HCT116 (cell line): ENCODE measurements at regions not wholly inside any gene's neighbourhood (a gene's known extent, or its start where the extent isn't known, plus 50 kb on each side); places are given as distances from the start of the nearest gene placed in this dataset.

ENCODE experiments used
- ATAC-seq: fragments of 200-7000 bp; cut with Tn5 transposase; 2 replicates; pipeline ENCODE4 v1.9.1; 2020; ENCODE audit warnings: mild to moderate bottlenecking, moderate library complexity
- BruUV-seq: library from RNA; stranded (reverse); fragments of 400-500 nt; replicated peaks from 2 replicates; lab custom pipeline; 2021; lab: Mats Ljungman, UMichigan
- CTCF ChIA-PET: fragments of 300-600 bp; sonication (Branson Sonifier 250); formaldehyde crosslinking; loops from one replicate; lab custom pipeline; 2021; ENCODE audit warnings: antibody characterized with exemption; lab: Charles Lee
- POLR2A ChIA-PET: fragments of 300-600, 350-600 bp; sonication (Branson Sonifier 250); formaldehyde crosslinking; loops from one replicate; lab custom pipeline; 2021; ENCODE audit warnings: antibody characterized with exemption; lab: Charles Lee
- RAD21 ChIA-PET, 2 experiments: fragments of 300-600 bp; sonication (Branson Sonifier 250); formaldehyde crosslinking; loops; one replicate each; lab custom pipeline; 2023; ENCODE audit warnings: low total read pairs in 2 of 2; ENCODE audit not compliant: uncharacterized antibody in 2 of 2, unreplicated experiment in 2 of 2, low non-redundant PET in 1 of 2; lab: Charles Lee
- DNase-seq: peaks from one replicate; pipeline ENCODE4 v3.0.0-alpha.2; 2010; ENCODE audit warnings: low read depth, low spot score
- H2AFZ ChIP-seq: fragments of 200-600 bp; shearing (Covaris generic), sonication (generic); 2 replicates; pipeline ENCODE4 v1.6.1; 2017; ENCODE audit warnings: low read depth, mixed run types, mixed read lengths, antibody characterized with exemption, low read length; ENCODE audit not compliant: poor library complexity, severe bottlenecking
- H3K27ac ChIP-seq: 2 replicates; pipeline ENCODE4 v1.5.1; 2012; ENCODE audit warnings: low read depth, low read length
- H3K27me3 ChIP-seq: fragments of 200-600 bp; sonication (generic); 2 replicates; pipeline ENCODE4 v1.6.1; 2016; ENCODE audit warnings: mixed run types, low read length, mixed read lengths; ENCODE audit not compliant: insufficient read depth
- H3K36me3 ChIP-seq, 2 experiments: fragments of 200-500 bp in 1 of 2; fragments of 200-600 bp in 1 of 2; sonication (Bioruptor generic) in 1 of 2; sonication (generic) in 1 of 2; 2 replicates each; pipeline versions ENCODE4 v1.5.1 to v1.6.1; 2014 to 2016; ENCODE audit warnings: low read length in 2 of 2, inconsistent platforms in 1 of 2, mixed read lengths in 1 of 2, mixed run types in 1 of 2; ENCODE audit not compliant: insufficient read depth in 2 of 2, control insufficient read depth in 1 of 2
- H3K4me1 ChIP-seq, 2 experiments: fragments of 200-600 bp in 1 of 2; sonication (generic) in 1 of 2; 2 replicates each; pipeline versions ENCODE4 v1.5.1 to v1.6.1; 2012 to 2017; ENCODE audit warnings: low read length in 2 of 2, inconsistent platforms in 1 of 2, mild to moderate bottlenecking in 1 of 2, mixed read lengths in 1 of 2, mixed run types in 1 of 2, moderate library complexity in 1 of 2; ENCODE audit not compliant: insufficient read depth in 2 of 2, control insufficient read depth in 1 of 2
- H3K4me2 ChIP-seq: fragments of 200-600 bp; sonication (generic); 2 replicates; pipeline ENCODE4 v1.6.1; 2017; ENCODE audit warnings: mixed run types, low read length, mixed read lengths
- H3K4me3 ChIP-seq, 2 experiments: fragments of 200-600 bp in 1 of 2; sonication (generic) in 1 of 2; replicated peaks in 1 of 2; 2 replicates each; pipeline ENCODE4 v1.5.1; 2011 to 2016; ENCODE audit warnings: low read length in 2 of 2, control low read depth in 1 of 2, low read depth in 1 of 2, mild to moderate bottlenecking in 1 of 2, mixed read lengths in 1 of 2, mixed run types in 1 of 2
- H3K79me2 ChIP-seq: fragments of 200-600 bp; sonication (generic); 2 replicates; pipeline ENCODE4 v1.6.1; 2017; ENCODE audit warnings: mild to moderate bottlenecking, mixed run types, low read length, moderate library complexity, mixed read lengths; ENCODE audit not compliant: insufficient read depth
- H3K9ac ChIP-seq: fragments of 200-600 bp; sonication (generic); 2 replicates; pipeline ENCODE4 v1.6.1; 2016; ENCODE audit warnings: low read length, mixed read lengths
- H3K9me2 ChIP-seq: fragments of 200-600 bp; sonication (generic), shearing (Covaris generic); 2 replicates; pipeline ENCODE4 v1.6.1; 2017; ENCODE audit warnings: mixed run types, mild to moderate bottlenecking, moderate library complexity; ENCODE audit not compliant: insufficient read depth
- H3K9me3 ChIP-seq, 2 experiments: fragments of 200-500 bp in 1 of 2; fragments of 200-600 bp in 1 of 2; sonication (Bioruptor generic) in 1 of 2; sonication (generic) in 1 of 2; 2 replicates each; pipeline ENCODE4 v1.6.1; 2014 to 2017; ENCODE audit warnings: low read length in 2 of 2, mixed read lengths in 2 of 2, inconsistent platforms in 1 of 2, low read depth in 1 of 2, mild to moderate bottlenecking in 1 of 2, mixed run types in 1 of 2, moderate library complexity in 1 of 2; ENCODE audit not compliant: control insufficient read depth in 1 of 2, insufficient read depth in 1 of 2
- H4K20me1 ChIP-seq: fragments of 200-600 bp; sonication (generic), shearing (Covaris generic); 2 replicates; pipeline ENCODE4 v1.6.1; 2017; ENCODE audit warnings: mixed run types, mild to moderate bottlenecking, moderate library complexity; ENCODE audit not compliant: insufficient read depth
- CBX3 ChIP-seq: IDR thresholded peaks from 2 replicates; pipeline ENCODE4 v1.6.1; 2012; ENCODE audit warnings: low read depth
- ELF1 ChIP-seq: IDR thresholded peaks from 2 replicates; pipeline ENCODE4 v1.6.1; 2012; ENCODE audit warnings: low read depth, borderline replicate concordance
- EZH2 ChIP-seq: fragments of 200-600 bp; sonication (generic); IDR thresholded peaks from 2 replicates; pipeline ENCODE4 v1.6.1; 2017; ENCODE audit warnings: antibody characterized with exemption, mixed run types
- EZH2phosphoT487 ChIP-seq: fragments of 200-600 bp; IDR thresholded peaks from 2 replicates; pipeline ENCODE4 v1.6.1; 2018; ENCODE audit warnings: antibody characterized with exemption, borderline replicate concordance
- FOSL1 ChIP-seq: IDR thresholded peaks from 2 replicates; pipeline ENCODE4 v1.6.1; 2012; ENCODE audit warnings: low read depth
- POLR2A ChIP-seq: IDR thresholded peaks from 2 replicates; pipeline ENCODE4 v1.7.0; 2011; ENCODE audit warnings: borderline replicate concordance; ENCODE audit not compliant: insufficient read depth, insufficient read length; ENCODE audit errors: extremely low read depth
- RAD21 ChIP-seq: IDR thresholded peaks from 2 replicates; pipeline ENCODE4 v1.6.1; 2012; ENCODE audit warnings: low read depth, mild to moderate bottlenecking
- SIN3A ChIP-seq: IDR thresholded peaks from 2 replicates; pipeline ENCODE4 v1.6.1; 2012; ENCODE audit warnings: low read depth
- TCF7L2 ChIP-seq: IDR thresholded peaks from 2 replicates; pipeline ENCODE4 v1.7.0; 2011; ENCODE audit warnings: borderline replicate concordance, inconsistent platforms; ENCODE audit not compliant: insufficient read depth, insufficient read length; ENCODE audit errors: extremely low read depth
- ZFX ChIP-seq: fragments of 450-650 bp; IDR thresholded peaks from 2 replicates; pipeline ENCODE4 v1.6.1; 2017
- ZNF274 ChIP-seq: fragments of 200-500 bp; sonication (Bioruptor generic); IDR thresholded peaks from 2 replicates; pipeline ENCODE4 v1.6.1; 2014; ENCODE audit warnings: mild to moderate bottlenecking, low read depth, low read length, inconsistent platforms
- intact Hi-C: fragments of 100-400 bp; cut with micrococcal nuclease; formaldehyde crosslinking; loops from 2 replicates; pipeline ENCODE4 v1.10.0; 2022
- TF ChIP-seq, protein P1 (sequence below): IDR thresholded peaks from 2 replicates; pipeline ENCODE4 v1.6.1; 2011; ENCODE audit warnings: mild to moderate bottlenecking, low read length, moderate library complexity; ENCODE audit not compliant: insufficient replicate concordance; ENCODE audit errors: extremely low read depth
- TF ChIP-seq, protein P2 (sequence below): IDR thresholded peaks from 2 replicates; pipeline ENCODE4 v1.6.1; 2012

DNA sequence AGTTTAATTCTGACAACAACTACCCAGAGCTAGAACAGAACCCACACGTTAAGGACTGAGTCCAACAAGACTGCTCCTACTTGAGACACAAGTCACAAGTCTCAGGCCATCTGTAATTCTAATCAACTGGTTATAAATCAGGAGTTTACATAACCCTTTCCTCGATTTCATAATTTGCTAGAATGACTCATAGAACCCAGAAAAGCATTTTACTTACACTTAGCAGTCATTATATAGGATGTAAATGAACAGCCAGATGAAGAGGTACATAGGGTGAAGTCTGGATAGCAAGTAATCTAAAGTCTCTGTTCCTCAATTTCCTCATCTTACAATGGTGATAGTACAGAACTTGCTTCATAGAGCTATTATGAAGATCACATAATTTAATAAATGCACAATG lies 1018.2 kb downstream of the DIPK2A start:
- DNase-seq (no peak), ATAC-seq (no peak)
- BruUV-seq = no TSS peak
- H3K36me3 ChIP-seq = no peaks in the 10 kb centered on the region
- RAD21 ChIA-PET = no interaction called here
- H3K9me3 ChIP-seq = no peaks in the 10 kb centered on the region
- no peak overlapping the region for H3K9ac ChIP-seq
- no peaks in the 10 kb centered on the region for H4K20me1 ChIP-seq
- H3K4me1 ChIP-seq = no peaks in the 10 kb centered on the region
- CTCF ChIA-PET = no interaction called here
- H3K27me3 ChIP-seq = no peaks in the 10 kb centered on the region
- H3K79me2 ChIP-seq = no peaks in the 10 kb centered on the region
- POLR2A ChIA-PET = no interaction called here
- no peak for TF ChIP-seq SIN3A
- intact Hi-C loops = no loop called here
- H3K9me2 ChIP-seq = no peaks in the 10 kb centered on the region
- no peak overlapping the region for H3K27ac ChIP-seq
- no peak overlapping the region for H2AFZ ChIP-seq
- no peak overlapping the region for H3K4me2 ChIP-seq
- H3K4me3 ChIP-seq = no peak overlapping the region

DNA sequence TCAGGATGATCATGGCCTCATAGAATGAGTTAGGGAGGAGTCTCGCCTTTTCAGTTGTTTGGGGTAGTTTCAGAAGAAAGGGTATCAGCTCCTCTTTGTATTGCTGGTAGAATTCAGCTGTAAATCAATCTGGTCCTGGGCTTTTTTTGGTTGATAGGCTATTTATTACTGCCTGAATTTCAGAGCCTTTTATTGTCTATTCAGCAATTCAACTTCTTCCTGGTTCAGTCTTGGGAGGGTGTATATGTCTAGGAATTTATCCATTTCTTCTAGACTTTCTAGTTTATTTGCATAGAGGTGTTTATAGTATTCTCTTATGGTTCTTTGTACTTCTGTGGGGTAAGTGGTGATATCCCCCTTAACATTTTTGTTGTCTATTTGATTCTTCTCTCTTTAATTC lies 1024.2 kb downstream of the DIPK2A start:
- CTCF ChIA-PET = interaction anchor here (0.9 kb wide), 1 partner anchor 772 kb away, joined by 3 read pairs; no protein-coding TSS in a partner anchor

More for the DNA sequence above, 1024.2 kb downstream of the DIPK2A start:
- intact Hi-C loops = no loop called here
- H3K9ac ChIP-seq = no peak overlapping the region
- H3K9me3 ChIP-seq = no peaks in the 10 kb centered on the region
- H3K27me3 ChIP-seq = no peaks in the 10 kb centered on the region
- no peak overlapping the region for H2AFZ ChIP-seq
- RAD21 ChIA-PET = interaction anchor here in 1 of 2 experiments (0.6 kb wide), 1 partner anchor 26 kb away, joined by 3 read pairs; no protein-coding TSS in a partner anchor
- H3K79me2 ChIP-seq = no peaks in the 10 kb centered on the region
- H4K20me1 ChIP-seq = no peaks in the 10 kb centered on the region
- no TSS peak for BruUV-seq
- H3K9me2 ChIP-seq = no peaks in the 10 kb centered on the region
- POLR2A ChIA-PET = no interaction called here
- H3K4me2 ChIP-seq = no peak overlapping the region
- DNase-seq = no peak
- no peak overlapping the region for H3K27ac ChIP-seq
- no peak for ATAC-seq
- TF ChIP-seq, protein P1, sequence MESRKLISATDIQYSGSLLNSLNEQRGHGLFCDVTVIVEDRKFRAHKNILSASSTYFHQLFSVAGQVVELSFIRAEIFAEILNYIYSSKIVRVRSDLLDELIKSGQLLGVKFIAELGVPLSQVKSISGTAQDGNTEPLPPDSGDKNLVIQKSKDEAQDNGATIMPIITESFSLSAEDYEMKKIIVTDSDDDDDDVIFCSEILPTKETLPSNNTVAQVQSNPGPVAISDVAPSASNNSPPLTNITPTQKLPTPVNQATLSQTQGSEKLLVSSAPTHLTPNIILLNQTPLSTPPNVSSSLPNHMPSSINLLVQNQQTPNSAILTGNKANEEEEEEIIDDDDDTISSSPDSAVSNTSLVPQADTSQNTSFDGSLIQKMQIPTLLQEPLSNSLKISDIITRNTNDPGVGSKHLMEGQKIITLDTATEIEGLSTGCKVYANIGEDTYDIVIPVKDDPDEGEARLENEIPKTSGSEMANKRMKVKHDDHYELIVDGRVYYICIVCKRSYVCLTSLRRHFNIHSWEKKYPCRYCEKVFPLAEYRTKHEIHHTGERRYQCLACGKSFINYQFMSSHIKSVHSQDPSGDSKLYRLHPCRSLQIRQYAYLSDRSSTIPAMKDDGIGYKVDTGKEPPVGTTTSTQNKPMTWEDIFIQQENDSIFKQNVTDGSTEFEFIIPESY = no peak
- TF ChIP-seq FOSL1 = no peak
- TF ChIP-seq CBX3 = no peak
- no peak for TF ChIP-seq ELF1
- TF ChIP-seq, protein P2, sequence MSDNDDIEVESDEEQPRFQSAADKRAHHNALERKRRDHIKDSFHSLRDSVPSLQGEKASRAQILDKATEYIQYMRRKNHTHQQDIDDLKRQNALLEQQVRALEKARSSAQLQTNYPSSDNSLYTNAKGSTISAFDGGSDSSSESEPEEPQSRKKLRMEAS = no peak
- TF ChIP-seq ZFX = no peak
- TF ChIP-seq EZH2phosphoT487 = no peak
- TF ChIP-seq RAD21 = no peak
- TF ChIP-seq SIN3A = no peak
- TF ChIP-seq EZH2 = no peak
- TF ChIP-seq TCF7L2 = no peak
- no peak for TF ChIP-seq POLR2A
- TF ChIP-seq ZNF274 = no peak
- no peaks in the 10 kb centered on the region for H3K36me3 ChIP-seq
- H3K4me1 ChIP-seq = no peaks in the 10 kb centered on the region
- H3K4me3 ChIP-seq = no peak overlapping the region
